ENCODE measurements at regions not wholly inside any gene's neighbourhood (a gene's known extent, or its start where the extent isn't known, plus 50 kb on each side); places are given as distances from the start of the nearest gene placed in this dataset.

DNA sequence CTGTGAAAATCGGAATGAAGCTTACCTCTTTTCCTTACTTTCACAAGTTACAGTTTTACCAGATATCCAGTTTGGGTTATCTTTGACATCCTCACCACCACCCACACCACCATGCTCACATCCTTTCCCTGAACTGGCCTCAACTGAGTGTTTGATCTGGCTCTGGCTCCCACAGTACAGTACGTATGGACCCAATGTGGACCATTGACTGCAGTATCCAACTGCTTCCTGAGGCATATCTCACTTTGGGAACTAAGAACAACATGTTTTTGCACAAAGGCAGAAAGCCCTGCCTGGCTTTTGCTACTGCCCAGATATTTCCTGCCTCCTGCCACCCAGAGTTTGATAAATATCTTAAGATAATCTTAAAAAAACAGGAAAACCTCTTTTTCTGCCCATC, 1232.0 kb upstream of the CDH18 start:
- in situ Hi-C loops (cut with MboI; ENCODE audit: low sequenced_read_pairs in 4 of 4), result no loop called here
- H3K4me1 ChIP-seq, result no peaks in the 10 kb centered on the region
- H3K36me3 ChIP-seq, result no peaks in the 10 kb centered on the region
- no peak overlapping the region for H3K27ac ChIP-seq
- no peaks in the 10 kb centered on the region for H3K27me3 ChIP-seq
- ATAC-seq (no peak), DNase-seq (no peak)
- H3K4me3 ChIP-seq, result no peak overlapping the region
- TF ChIP-seq, protein P1, sequence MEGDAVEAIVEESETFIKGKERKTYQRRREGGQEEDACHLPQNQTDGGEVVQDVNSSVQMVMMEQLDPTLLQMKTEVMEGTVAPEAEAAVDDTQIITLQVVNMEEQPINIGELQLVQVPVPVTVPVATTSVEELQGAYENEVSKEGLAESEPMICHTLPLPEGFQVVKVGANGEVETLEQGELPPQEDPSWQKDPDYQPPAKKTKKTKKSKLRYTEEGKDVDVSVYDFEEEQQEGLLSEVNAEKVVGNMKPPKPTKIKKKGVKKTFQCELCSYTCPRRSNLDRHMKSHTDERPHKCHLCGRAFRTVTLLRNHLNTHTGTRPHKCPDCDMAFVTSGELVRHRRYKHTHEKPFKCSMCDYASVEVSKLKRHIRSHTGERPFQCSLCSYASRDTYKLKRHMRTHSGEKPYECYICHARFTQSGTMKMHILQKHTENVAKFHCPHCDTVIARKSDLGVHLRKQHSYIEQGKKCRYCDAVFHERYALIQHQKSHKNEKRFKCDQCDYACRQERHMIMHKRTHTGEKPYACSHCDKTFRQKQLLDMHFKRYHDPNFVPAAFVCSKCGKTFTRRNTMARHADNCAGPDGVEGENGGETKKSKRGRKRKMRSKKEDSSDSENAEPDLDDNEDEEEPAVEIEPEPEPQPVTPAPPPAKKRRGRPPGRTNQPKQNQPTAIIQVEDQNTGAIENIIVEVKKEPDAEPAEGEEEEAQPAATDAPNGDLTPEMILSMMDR (IDR thresholded peaks at IDR 0.05 in 4 of 5, conservative IDR thresholded peaks at IDR 0.05 in 1 of 5), result no peak
- TF ChIP-seq POLR2A (IDR thresholded peaks at IDR 0.05), result no peak
- H3K9me3 ChIP-seq, result no peaks in the 10 kb centered on the region
- intact Hi-C loops (cut with DNase I; ENCODE audit: low total_unique reads), result no loop called here

GRCh38 chr5:21219251-21219650, 1231.3 kb upstream of the CDH18 start:
- H3K27ac ChIP-seq, result no peak overlapping the region
- H3K27me3 ChIP-seq, result no peaks in the 10 kb centered on the region
- H3K4me3 ChIP-seq, result no peak overlapping the region
- DNase-seq (no peak), ATAC-seq (no peak)
- no peaks in the 10 kb centered on the region for H3K9me3 ChIP-seq
- in situ Hi-C loops (cut with MboI; ENCODE audit: low sequenced_read_pairs in 4 of 4), result no loop called here
- TF ChIP-seq, protein P1 (IDR thresholded peaks at IDR 0.05 in 4 of 5, conservative IDR thresholded peaks at IDR 0.05 in 1 of 5), result no peak
- no peak for TF ChIP-seq POLR2A (IDR thresholded peaks at IDR 0.05)
- no peaks in the 10 kb centered on the region for H3K4me1 ChIP-seq
- intact Hi-C loops (cut with DNase I; ENCODE audit: low total_unique reads), result no loop called here
- H3K36me3 ChIP-seq, result no peaks in the 10 kb centered on the region

GRCh38 chr5:21212026-21212425, 1224.0 kb upstream of the CDH18 start:
- no peak for DNase-seq
- in situ Hi-C loops (cut with MboI; ENCODE audit: low sequenced_read_pairs in 4 of 4), result no loop called here
- H3K4me1 ChIP-seq, result no peaks in the 10 kb centered on the region
- H3K27me3 ChIP-seq, result no peaks in the 10 kb centered on the region
- H3K27ac ChIP-seq, result no peak overlapping the region
- no peak for ATAC-seq
- H3K36me3 ChIP-seq, result no peaks in the 10 kb centered on the region
- H3K9me3 ChIP-seq, result no peaks in the 10 kb centered on the region
- TF ChIP-seq POLR2A (IDR thresholded peaks at IDR 0.05), result no peak
- TF ChIP-seq, protein P1 (IDR thresholded peaks at IDR 0.05 in 4 of 5, conservative IDR thresholded peaks at IDR 0.05 in 1 of 5), result no peak
- intact Hi-C loops (cut with DNase I; ENCODE audit: low total_unique reads), result no loop called here
- H3K4me3 ChIP-seq, result no peak overlapping the region

DNA sequence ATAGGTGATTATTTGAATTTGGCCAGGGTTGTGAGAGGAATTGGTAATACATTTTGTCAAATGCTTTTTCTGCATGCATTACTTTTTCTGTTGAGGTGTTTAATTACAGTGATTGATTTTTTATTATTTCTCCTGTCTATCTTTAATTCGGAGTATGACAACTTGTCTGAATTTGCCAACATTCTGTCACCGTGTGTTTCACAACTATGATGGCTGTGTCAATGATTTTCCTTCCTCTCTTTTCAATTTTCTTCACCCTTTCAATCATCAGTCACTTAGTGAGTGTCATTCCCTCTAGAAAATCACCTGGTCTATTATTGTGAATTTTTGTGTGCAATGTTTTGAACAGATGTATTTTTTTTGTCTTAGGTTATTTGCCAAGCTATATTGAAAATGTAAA, 1221.4 kb upstream of the CDH18 start:
- Histone ChIP-seq H3K4me1 (no peaks in the 10 kb centered on the region), H3K27ac (no peak overlapping the region), H3K27me3 (no peaks in the 10 kb centered on the region), H3K4me3 (no peak overlapping the region), H3K9me3 (no peaks in the 10 kb centered on the region), H3K36me3 (no peaks in the 10 kb centered on the region)
- in situ Hi-C loops (cut with MboI; ENCODE audit: low sequenced_read_pairs in 4 of 4) (no loop called here), intact Hi-C loops (cut with DNase I; ENCODE audit: low total_unique reads) (no loop called here)
- no peak for TF ChIP-seq POLR2A (IDR thresholded peaks at IDR 0.05)
- TF ChIP-seq, protein P1 (IDR thresholded peaks at IDR 0.05 in 4 of 5, conservative IDR thresholded peaks at IDR 0.05 in 1 of 5), result no peak
- ATAC-seq (no peak), DNase-seq (no peak)

DNA sequence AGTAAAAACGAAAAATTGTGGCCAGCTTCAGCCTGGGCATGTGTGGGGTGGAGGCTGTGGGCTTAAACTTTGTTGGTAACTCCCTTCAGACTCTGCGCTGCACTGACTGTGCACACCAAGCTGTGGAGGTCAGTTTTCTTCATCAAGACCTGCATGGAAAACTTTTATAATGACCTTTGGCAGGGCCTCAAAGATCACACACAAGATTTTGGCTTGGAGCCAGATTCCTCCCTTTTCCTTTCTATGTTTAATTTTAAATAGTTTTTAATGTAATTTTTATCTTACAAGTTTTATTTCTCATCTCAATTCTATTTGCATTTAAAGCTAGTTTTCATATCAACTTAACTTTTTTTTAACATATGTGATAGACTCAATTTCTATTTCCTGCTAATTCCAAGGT, 1211.1 kb upstream of the CDH18 start:
- intact Hi-C loops (cut with DNase I; ENCODE audit: low total_unique reads), result no loop called here
- in situ Hi-C loops (cut with MboI; ENCODE audit: low sequenced_read_pairs in 4 of 4), result no loop called here
- Histone ChIP-seq H3K9me3 (no peaks in the 10 kb centered on the region), H3K4me3 (no peak overlapping the region), H3K36me3 (no peaks in the 10 kb centered on the region), H3K27me3 (no peaks in the 10 kb centered on the region), H3K27ac (no peak overlapping the region), H3K4me1 (no peaks in the 10 kb centered on the region)
- no peak for TF ChIP-seq POLR2A (IDR thresholded peaks at IDR 0.05)
- TF ChIP-seq, protein P1 (IDR thresholded peaks at IDR 0.05 in 4 of 5, conservative IDR thresholded peaks at IDR 0.05 in 1 of 5), result no peak
- ATAC-seq (no peak), DNase-seq (no peak)
